Activated B cell treated with CpG ODN at 0.5 μM for 24 hours (primary cell): ENCODE measurements at regions not wholly inside any gene's neighbourhood (a gene's known extent, or its start where the extent isn't known, plus 50 kb on each side); places are given as distances from the start of the nearest gene placed in this dataset.
"Not testable (repeated sequence)": the region's sequence is repeated elsewhere in the genome, so short reads cannot be mapped to it uniquely, and the experiment has no call there.

Experiments used
- ATAC-seq: fragments of 200-7000 bp; cut with Tn5 transposase; one replicate; pipeline ENCODE4 v1.10.0; 2021; ENCODE audit warnings: low read depth, mild to moderate bottlenecking, moderate library complexity
- CTCF ChIA-PET: fragments of 350-600 bp; sonication (Branson Sonifier 250); formaldehyde crosslinking; loops from one replicate; lab custom pipeline; 2021; ENCODE audit warnings: antibody characterized with exemption; lab: Charles Lee
- POLR2A ChIA-PET: fragments of 350-600 bp; sonication (Branson Sonifier 250); formaldehyde crosslinking; loops from one replicate; lab custom pipeline; 2021; ENCODE audit warnings: antibody characterized with exemption; lab: Charles Lee
- DNase-seq: peaks from one replicate; pipeline ENCODE4 v3.0.0; 2022
- H3K27ac Mint-ChIP-seq: one replicate; pipeline ENCODE4 v1.8.0; 2020; ENCODE audit warnings: mixed read lengths
- H3K27me3 Mint-ChIP-seq: one replicate; pipeline ENCODE4 v1.8.0; 2021; ENCODE audit warnings: mixed read lengths
- H3K36me3 Mint-ChIP-seq: one replicate; pipeline ENCODE4 v1.8.0; 2021; ENCODE audit warnings: low read depth, mixed read lengths
- H3K4me1 Mint-ChIP-seq: one replicate; pipeline ENCODE4 v1.8.0; 2021; ENCODE audit warnings: mixed read lengths
- H3K4me3 Mint-ChIP-seq: one replicate; pipeline ENCODE4 v1.8.0; 2020; ENCODE audit warnings: mild to moderate bottlenecking, mixed read lengths
- H3K9me3 Mint-ChIP-seq: one replicate; pipeline ENCODE4 v1.8.0; 2020; ENCODE audit warnings: mixed read lengths
- CTCF ChIP-seq: fragments of 200-600 bp; IDR thresholded peaks from one replicate; pipeline ENCODE4 v1.8.0; 2022; ENCODE audit warnings: antibody characterized with exemption, mild to moderate bottlenecking
- intact Hi-C: fragments of 100-400 bp; cut with micrococcal nuclease; formaldehyde crosslinking; loops from one replicate; pipeline ENCODE4 v1.15.1; 2024

- Mint-ChIP-seq H3K4me3 (no peak overlapping the region), H3K4me1 (no peaks in the 10 kb centered on the region), H3K9me3 (peaks cover 2% of the 10 kb centered on the region), H3K36me3 (no peaks in the 10 kb centered on the region), H3K27ac (no peak overlapping the region), H3K27me3 (no peaks in the 10 kb centered on the region)
- TF ChIP-seq CTCF, result no peak
- intact Hi-C loops, result no loop called here
- POLR2A ChIA-PET, result no interaction called here
- ATAC-seq (no peak), DNase-seq (no peak)
- CTCF ChIA-PET, result no interaction called here
Measured at GRCh38 chr6:98384334-98384733, 450.0 kb upstream of the POU3F2 start.

GRCh38 chr6:98384801-98385200 is 449.6 kb upstream of the POU3F2 start:
- Mint-ChIP-seq H3K36me3 (no peaks in the 10 kb centered on the region), H3K4me1 (no peaks in the 10 kb centered on the region), H3K9me3 (peaks cover 2% of the 10 kb centered on the region), H3K27ac (no peak overlapping the region), H3K27me3 (no peaks in the 10 kb centered on the region), H3K4me3 (no peak overlapping the region)
- CTCF ChIA-PET, result no interaction called here
- intact Hi-C loops, result no loop called here
- DNase-seq, result no peak
- POLR2A ChIA-PET, result no interaction called here
- no peak for ATAC-seq
- TF ChIP-seq CTCF, result no peak

GRCh38 chr6:98395610-98396166 is 438.7 kb upstream of the POU3F2 start:
- DNase-seq (no peak), ATAC-seq (no peak)
- ChIA-PET POLR2A (no interaction called here), CTCF (no interaction called here)
- Mint-ChIP-seq H3K27ac (no peak overlapping the region), H3K27me3 (no peaks in the 10 kb centered on the region), H3K4me1 (no peaks in the 10 kb centered on the region), H3K9me3 (no peaks in the 10 kb centered on the region), H3K4me3 (no peak overlapping the region), H3K36me3 (no peaks in the 10 kb centered on the region)
- intact Hi-C loops, result no loop called here
- no peak for TF ChIP-seq CTCF

GRCh38 chr6:98416027-98416426 is 418.3 kb upstream of the POU3F2 start:
- H3K27me3 Mint-ChIP-seq, result no peaks in the 10 kb centered on the region
- no peak overlapping the region for H3K27ac Mint-ChIP-seq
- H3K4me1 Mint-ChIP-seq, result no peaks in the 10 kb centered on the region
- no peak overlapping the region for H3K4me3 Mint-ChIP-seq
- ATAC-seq, result no peak
- intact Hi-C loops, result no loop called here
- H3K9me3 Mint-ChIP-seq, result no peaks in the 10 kb centered on the region
- ChIA-PET POLR2A (no interaction called here), CTCF (no interaction called here)
- DNase-seq, result no peak
- no peaks in the 10 kb centered on the region for H3K36me3 Mint-ChIP-seq
- no peak for TF ChIP-seq CTCF

- ATAC-seq, H3K27me3 Mint-ChIP-seq, H3K4me3 Mint-ChIP-seq, H3K27ac Mint-ChIP-seq, H3K4me1 Mint-ChIP-seq, DNase-seq, CTCF ChIA-PET, POLR2A ChIA-PET, H3K36me3 Mint-ChIP-seq, H3K9me3 Mint-ChIP-seq, intact Hi-C loops: not testable (repeated sequence)
Measured at GRCh38 chr6:98416497-98417158, 417.7 kb upstream of the POU3F2 start.
